K562 (cell line): ENCODE measurements at regions not wholly inside any gene's neighbourhood (a gene's known extent, or its start where the extent isn't known, plus 50 kb on each side); places are given as distances from the start of the nearest gene placed in this dataset.

Experiments
- ATAC-seq: fragments of 200-7000 bp; cut with Tn5 transposase; 3 replicates; pipeline ENCODE4 v1.9.1; 2020; ENCODE audit warnings: moderate library complexity
- BruUV-seq: library from RNA; stranded (reverse); fragments of 400-500 nt; replicated peaks from 2 replicates; lab custom pipeline; 2021; lab: Mats Ljungman, UMichigan
- CTCF ChIA-PET: fragments of 300-600 bp; formaldehyde crosslinking; extraction: SDS; loops from one replicate; lab custom pipeline; 2021; ENCODE audit warnings: low intra/inter-chr PET ratio; lab: Yijun Ruan, JAX
- POLR2A ChIA-PET: fragments of 300-600, 350-650 bp; sonication (Branson Sonifier 250); formaldehyde crosslinking; extraction: SDS; loops from one replicate; lab custom pipeline; 2021; ENCODE audit warnings: antibody characterized with exemption, inconsistent platforms; lab: Yijun Ruan, JAX
- DNase-seq, 4 experiments: peaks; one replicate each; pipeline versions ENCODE4 v3.0.0 to v3.0.0-alpha.2; 2011 to 2018; ENCODE audit warnings: low spot score in 3 of 4, mixed read lengths in 3 of 4; ENCODE audit errors: extremely low read depth in 1 of 4
- FAIRE-seq: peaks from 2 replicates; lab custom pipeline; 2011; peaks lifted over from hg19 to GRCh38; lab: Jason Lieb, UNC
- H2AFZ ChIP-seq: 2 replicates; pipeline ENCODE4 v1.6.0; 2011; ENCODE audit warnings: low read depth, low read length, control low read depth, inconsistent platforms
- H3K27ac ChIP-seq: fragments of 200-600 bp; 3 replicates; pipeline ENCODE4 v1.8.0; 2011; ENCODE audit warnings: low read depth, mild to moderate bottlenecking, control low read depth, inconsistent platforms, low read length, moderate library complexity, mixed read lengths; ENCODE audit errors: extremely low read depth
- H3K27me3 ChIP-seq, 2 experiments: fragments of 300-600 bp in 1 of 2; 2 replicates in 1 of 2; 3 replicates in 1 of 2; pipeline versions ENCODE4 v1.6.0 to v1.8.0; 2011; ENCODE audit warnings: inconsistent platforms in 2 of 2, low read length in 2 of 2, mild to moderate bottlenecking in 1 of 2, mixed read lengths in 1 of 2, moderate library complexity in 1 of 2; ENCODE audit not compliant: control insufficient read depth in 2 of 2, insufficient read depth in 2 of 2
- H3K36me3 ChIP-seq: fragments of 300-600 bp; 3 replicates; pipeline ENCODE4 v1.8.0; 2011; ENCODE audit warnings: mild to moderate bottlenecking, low read length, inconsistent platforms; ENCODE audit not compliant: control insufficient read depth, insufficient read depth
- H3K4me1 ChIP-seq, 2 experiments: fragments of 200-600 bp in 1 of 2; replicated peaks in 1 of 2; 2 replicates in 1 of 2; 3 replicates in 1 of 2; pipeline versions ENCODE4 v1.5.1 to v1.8.0; 2011; ENCODE audit warnings: inconsistent platforms in 2 of 2, low read length in 2 of 2, mild to moderate bottlenecking in 1 of 2, mixed read lengths in 1 of 2, moderate library complexity in 1 of 2; ENCODE audit not compliant: control insufficient read depth in 2 of 2, insufficient read depth in 2 of 2
- H3K4me2 ChIP-seq: 2 replicates; pipeline ENCODE4 v1.6.1; 2011; ENCODE audit warnings: low read length, control low read depth, inconsistent platforms, mixed read lengths; ENCODE audit not compliant: insufficient read depth
- H3K4me3 ChIP-seq: fragments of 200-600 bp; sonication (generic), shearing (Covaris generic); 2 replicates; pipeline ENCODE4 v1.5.1; 2016; ENCODE audit warnings: control low read depth, inconsistent platforms
- H3K79me2 ChIP-seq: fragments of 200-600 bp; 3 replicates; pipeline ENCODE4 v1.8.0; 2011; ENCODE audit warnings: low read length, inconsistent platforms; ENCODE audit not compliant: control insufficient read depth, insufficient read depth
- H3K9ac ChIP-seq, 2 experiments: 2 replicates each; pipeline versions ENCODE4 v1.6.0 to v1.6.1; 2011; ENCODE audit warnings: low read depth in 2 of 2, low read length in 2 of 2, control low read depth in 1 of 2, inconsistent platforms in 1 of 2, mild to moderate bottlenecking in 1 of 2, mixed read lengths in 1 of 2; ENCODE audit not compliant: insufficient read depth in 1 of 2
- H3K9me1 ChIP-seq: one replicate; pipeline ENCODE4 v1.6.0; 2011; ENCODE audit warnings: inconsistent platforms, mild to moderate bottlenecking, low read length, moderate library complexity; ENCODE audit not compliant: control insufficient read depth, insufficient read depth
- H3K9me3 ChIP-seq: replicated peaks from 2 replicates; pipeline ENCODE4 v1.5.1; 2011; ENCODE audit warnings: low read depth, low read length, inconsistent platforms; ENCODE audit not compliant: control insufficient read depth, insufficient read depth
- H4K20me1 ChIP-seq: replicated peaks from 2 replicates; pipeline ENCODE4 v1.6.1; 2011; ENCODE audit warnings: low read length, inconsistent platforms, mixed read lengths; ENCODE audit not compliant: control insufficient read depth, insufficient read depth
- ASH1L ChIP-seq: fragments of 450-650 bp; IDR thresholded peaks from 2 replicates; pipeline ENCODE4 v1.6.1; 2018; ENCODE audit warnings: borderline replicate concordance, mild to moderate bottlenecking, low read depth; ENCODE audit not compliant: partially characterized antibody
- ILK ChIP-seq: fragments of 450-650 bp; IDR thresholded peaks from 2 replicates; pipeline ENCODE4 v1.6.1; 2016; ENCODE audit warnings: missing genetic modification characterization, low read depth, mild to moderate bottlenecking, missing compliant biosample characterization, moderate library complexity, borderline replicate concordance
- KDM4B ChIP-seq, 2 experiments: fragments of 450-650 bp in 1 of 2; sonication (generic) in 1 of 2; IDR thresholded peaks; 2 replicates each; pipeline ENCODE4 v1.6.1; 2016 to 2017; ENCODE audit warnings: borderline replicate concordance in 2 of 2, antibody characterized with exemption in 1 of 2, low read depth in 1 of 2, mild to moderate bottlenecking in 1 of 2
- PBX2 ChIP-seq, 2 experiments: IDR thresholded peaks in 1 of 2; conservative IDR thresholded peaks in 1 of 2; 2 replicates each; pipeline ENCODE4 v1.6.1; 2016; ENCODE audit warnings: low read depth in 2 of 2, mild to moderate bottlenecking in 1 of 2, missing compliant biosample characterization in 1 of 2, missing genetic modification characterization in 1 of 2, moderate library complexity in 1 of 2
- ZNF318 ChIP-seq, 2 experiments: fragments of 450-650 bp; IDR thresholded peaks; 2 replicates each; pipeline ENCODE4 v1.6.1; 2016; ENCODE audit warnings: mild to moderate bottlenecking in 2 of 2, borderline replicate concordance in 1 of 2, low read depth in 1 of 2, moderate library complexity in 1 of 2
- ZNF507 ChIP-seq: conservative IDR thresholded peaks from 2 replicates; pipeline ENCODE4 v1.6.1; 2017; ENCODE audit warnings: missing genetic modification characterization, missing compliant biosample characterization
- WGBS: fragments of 100-300 bp; shearing (Covaris generic); methylation state at CpG from one replicate; pipeline ENCODE4 v1.1.6; 2016; ENCODE audit warnings: low coverage, mixed read lengths; ENCODE audit not compliant: insufficient coverage; ENCODE audit errors: missing lambda C conversion rate; 5-methylcytosine and 5-hydroxymethylcytosine counted together
- in situ Hi-C: fragments of 300-500 bp; cut with MboI; formaldehyde crosslinking; loops from 4 replicates; pipeline ENCODE4 v1.15.0; 2018; ENCODE audit warnings: inconsistent platforms, mixed read lengths
- intact Hi-C: fragments of 100-400 bp; cut with micrococcal nuclease; formaldehyde crosslinking; loops from 2 replicates; pipeline ENCODE4 v1.14.2; 2022

- Histone ChIP-seq H3K36me3 (no peaks in the 10 kb centered on the region), H3K27ac (no peak overlapping the region), H3K4me1 (no peaks in the 10 kb centered on the region), H3K9me1 (no peaks in the 10 kb centered on the region), H3K79me2 (no peaks in the 10 kb centered on the region), H3K4me3 (no peak overlapping the region), H4K20me1 (no peaks in the 10 kb centered on the region), H2AFZ (no peak overlapping the region), H3K4me2 (no peak overlapping the region), H3K9me3 (no peaks in the 10 kb centered on the region), H3K27me3 (no peaks in the 10 kb centered on the region), H3K9ac (no peak overlapping the region)
- in situ Hi-C loops (no loop called here), intact Hi-C loops (no loop called here)
- WGBS: 2% methylated on average over 2 of the region's 2 CpGs
- no TSS peak for BruUV-seq
- no peak for FAIRE-seq
- no peak for DNase-seq
- POLR2A ChIA-PET: no interaction called here
- CTCF ChIA-PET: no interaction called here
- no peak for ATAC-seq
- TF ChIP-seq ASH1L: no peak
- TF ChIP-seq ILK (tag): no peak
- no peak for TF ChIP-seq ZNF318 (IDR thresholded peaks at IDR 0.05; ENCODE audit: borderline replicate concordance in 1 of 2, low read depth in 1 of 2)
- no peak for TF ChIP-seq PBX2 (CRISPR knock-in tag; IDR thresholded peaks at IDR 0.05; ENCODE audit: low read depth)
- TF ChIP-seq PBX2 (tag; conservative IDR thresholded peaks at IDR 0.05; ENCODE audit: low read depth): no peak
- no peak for TF ChIP-seq KDM4B (IDR thresholded peaks at IDR 0.05; ENCODE audit: borderline replicate concordance in 2 of 2, low read depth in 1 of 2)
- no peak for TF ChIP-seq ZNF507 (tag)
Measured at GRCh38 chr5:165127941-165128340, 1622.5 kb downstream of the MAT2B start.
